DND-41 (cell line): ENCODE measurements at regions not wholly inside any gene's neighbourhood (a gene's known extent, or its start where the extent isn't known, plus 50 kb on each side); places are given as distances from the start of the nearest gene placed in this dataset.

Experiments
- EZH2 ChIP-seq: IDR thresholded peaks from 3 replicates; pipeline ENCODE4 v1.6.1; 2012; ENCODE audit warnings: borderline replicate concordance, low read depth, mild to moderate bottlenecking, moderate library complexity, low read length, inconsistent platforms; ENCODE audit not compliant: severe bottlenecking
- TF ChIP-seq, protein P1 (sequence below): IDR thresholded peaks from 2 replicates; pipeline ENCODE4 v1.5.1; 2012; ENCODE audit warnings: borderline replicate concordance, low read length, moderate library complexity, mild to moderate bottlenecking; ENCODE audit not compliant: poor library complexity, severe bottlenecking; ENCODE audit errors: extremely low read depth

DNA sequence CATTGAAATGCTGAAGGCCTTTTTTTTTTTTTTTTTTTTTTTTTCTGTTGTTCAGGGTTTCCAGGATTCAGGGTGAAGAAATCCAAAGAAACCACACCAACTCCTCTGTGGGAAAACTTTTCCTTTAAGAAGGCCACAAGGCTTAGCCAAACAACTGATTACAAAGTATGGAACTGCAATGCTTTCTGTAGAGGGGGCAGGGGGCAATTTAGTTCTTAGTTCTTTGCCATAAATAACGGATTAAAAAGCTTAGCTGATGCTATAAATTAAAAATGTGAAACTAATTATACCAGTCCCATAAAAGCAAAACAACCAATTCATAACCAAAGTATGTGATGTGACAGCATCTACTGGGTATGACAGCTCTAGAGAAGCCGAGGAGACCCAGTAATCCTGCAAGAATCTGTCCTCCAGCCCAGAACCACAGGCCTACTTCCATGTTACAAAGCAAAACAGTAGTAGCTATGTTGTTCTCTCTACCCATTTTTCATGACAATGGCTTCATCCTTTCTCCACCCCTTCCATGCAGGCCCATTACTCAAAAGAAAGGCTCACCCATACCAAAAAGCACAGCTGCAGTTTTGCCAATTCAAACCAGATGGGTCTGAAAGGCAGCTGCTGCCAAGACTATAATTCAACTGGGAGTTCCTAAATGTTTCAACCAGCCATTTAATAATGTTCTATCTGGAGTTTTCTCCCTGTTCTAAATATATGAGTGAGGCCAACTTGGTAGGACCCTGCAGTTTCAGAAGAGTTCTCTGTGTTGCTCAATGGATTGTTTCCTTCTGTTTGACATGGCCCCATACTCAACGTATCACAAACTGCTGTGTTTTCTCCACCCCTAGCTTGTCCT lies 167.1 kb upstream of the ZFHX3 start:
- TF ChIP-seq, protein P1, sequence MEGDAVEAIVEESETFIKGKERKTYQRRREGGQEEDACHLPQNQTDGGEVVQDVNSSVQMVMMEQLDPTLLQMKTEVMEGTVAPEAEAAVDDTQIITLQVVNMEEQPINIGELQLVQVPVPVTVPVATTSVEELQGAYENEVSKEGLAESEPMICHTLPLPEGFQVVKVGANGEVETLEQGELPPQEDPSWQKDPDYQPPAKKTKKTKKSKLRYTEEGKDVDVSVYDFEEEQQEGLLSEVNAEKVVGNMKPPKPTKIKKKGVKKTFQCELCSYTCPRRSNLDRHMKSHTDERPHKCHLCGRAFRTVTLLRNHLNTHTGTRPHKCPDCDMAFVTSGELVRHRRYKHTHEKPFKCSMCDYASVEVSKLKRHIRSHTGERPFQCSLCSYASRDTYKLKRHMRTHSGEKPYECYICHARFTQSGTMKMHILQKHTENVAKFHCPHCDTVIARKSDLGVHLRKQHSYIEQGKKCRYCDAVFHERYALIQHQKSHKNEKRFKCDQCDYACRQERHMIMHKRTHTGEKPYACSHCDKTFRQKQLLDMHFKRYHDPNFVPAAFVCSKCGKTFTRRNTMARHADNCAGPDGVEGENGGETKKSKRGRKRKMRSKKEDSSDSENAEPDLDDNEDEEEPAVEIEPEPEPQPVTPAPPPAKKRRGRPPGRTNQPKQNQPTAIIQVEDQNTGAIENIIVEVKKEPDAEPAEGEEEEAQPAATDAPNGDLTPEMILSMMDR: no peak
- no peak for TF ChIP-seq EZH2
